NCI-H82 (cell line): ENCODE measurements at regions not wholly inside any gene's neighbourhood (a gene's known extent, or its start where the extent isn't known, plus 50 kb on each side); places are given as distances from the start of the nearest gene placed in this dataset.
A peak's percentile ranks its signal among the peaks of the same experiment; 100 is the strongest.
"Not testable (repeated sequence)": the region's sequence is repeated elsewhere in the genome, so short reads cannot be mapped to it uniquely, and the experiment has no call there.

ENCODE experiments used
- DNase-seq: peaks from one replicate; lab custom pipeline; 2025; lab: John Stamatoyannopoulos, UW

- peak; percentile 71 for DNase-seq
Measured at GRCh38 chr7:114806590-114807162, 115.2 kb upstream of the MDFIC start.

GRCh38 chr7:114812570-114812969, 109.3 kb upstream of the MDFIC start:
- no peak for DNase-seq

GRCh38 chr7:114813624-114814023, 108.3 kb upstream of the MDFIC start:
- DNase-seq: no peak

- DNase-seq: not testable (repeated sequence)
Measured at GRCh38 chr7:114817036-114817435, 104.9 kb upstream of the MDFIC start.

GRCh38 chr7:114818501-114818900, 103.4 kb upstream of the MDFIC start:
- no peak for DNase-seq

GRCh38 chr7:114819616-114820362, 102.1 kb upstream of the MDFIC start:
- DNase-seq: peak; percentile 5

GRCh38 chr7:114821030-114821900, 100.6 kb upstream of the MDFIC start:
- no peak for DNase-seq

GRCh38 chr7:114822131-114822530, 99.8 kb upstream of the MDFIC start:
- DNase-seq: no peak

GRCh38 chr7:114822844-114823243, 99.0 kb upstream of the MDFIC start:
- no peak for DNase-seq

- DNase-seq: no peak
Measured at GRCh38 chr7:114823290-114823689, 98.6 kb upstream of the MDFIC start.

GRCh38 chr7:114825423-114825951, 96.4 kb upstream of the MDFIC start:
- DNase-seq: peak; percentile 7

GRCh38 chr7:114830952-114831351, 90.9 kb upstream of the MDFIC start:
- peak; percentile 73 for DNase-seq

GRCh38 chr7:114832906-114833595, 88.8 kb upstream of the MDFIC start:
- no peak for DNase-seq

GRCh38 chr7:114835303-114835702, 86.6 kb upstream of the MDFIC start:
- DNase-seq: no peak

GRCh38 chr7:114835861-114836260, 86.0 kb upstream of the MDFIC start:
- DNase-seq: no peak

- no peak for DNase-seq
Measured at GRCh38 chr7:114842551-114843065, 79.3 kb upstream of the MDFIC start.

- DNase-seq: no peak
Measured at GRCh38 chr7:114843102-114843501, 78.8 kb upstream of the MDFIC start.

- DNase-seq: peak; percentile 19
Measured at GRCh38 chr7:114851406-114852061, 70.4 kb upstream of the MDFIC start.

GRCh38 chr7:114852293-114852692, 69.6 kb upstream of the MDFIC start:
- no peak for DNase-seq

GRCh38 chr7:114853189-114853588, 68.7 kb upstream of the MDFIC start:
- no peak for DNase-seq

- DNase-seq: no peak
Measured at GRCh38 chr7:114854369-114854768, 67.5 kb upstream of the MDFIC start.
